HCT116 (cell line): ENCODE measurements at regions not wholly inside any gene's neighbourhood (a gene's known extent, or its start where the extent isn't known, plus 50 kb on each side); places are given as distances from the start of the nearest gene placed in this dataset.

Source experiments
- CTCF ChIP-seq, 3 experiments: fragments of 200-600 bp in 1 of 3; sonication (generic) in 1 of 3; IDR thresholded peaks in 2 of 3; conservative IDR thresholded peaks in 1 of 3; 2 replicates each; pipeline ENCODE4 v1.5.1; 2012 to 2017; ENCODE audit warnings: low read depth in 2 of 3, low read length in 2 of 3, antibody characterized with exemption in 1 of 3, borderline replicate concordance in 1 of 3, control low read depth in 1 of 3, mild to moderate bottlenecking in 1 of 3, mixed read lengths in 1 of 3, mixed run types in 1 of 3, moderate library complexity in 1 of 3; ENCODE audit not compliant: insufficient read depth in 1 of 3
- EZH2 ChIP-seq: fragments of 200-600 bp; sonication (generic); IDR thresholded peaks from 2 replicates; pipeline ENCODE4 v1.6.1; 2017; ENCODE audit warnings: antibody characterized with exemption, mixed run types
- JUND ChIP-seq: IDR thresholded peaks from 2 replicates; pipeline ENCODE4 v1.6.1; 2012
- POLR2A ChIP-seq: IDR thresholded peaks from 2 replicates; pipeline ENCODE4 v1.7.0; 2011; ENCODE audit warnings: borderline replicate concordance; ENCODE audit not compliant: insufficient read depth, insufficient read length; ENCODE audit errors: extremely low read depth
- POLR2AphosphoS5 ChIP-seq: IDR thresholded peaks from 2 replicates; pipeline ENCODE4 v1.6.1; 2011; ENCODE audit warnings: mild to moderate bottlenecking, low read depth, low read length, moderate library complexity
- YY1 ChIP-seq: IDR thresholded peaks from 2 replicates; pipeline ENCODE4 v1.6.1; 2011; ENCODE audit warnings: low read length, low read depth, moderate library complexity, mild to moderate bottlenecking; ENCODE audit not compliant: insufficient replicate concordance; ENCODE audit errors: extremely low read depth
- ZFX ChIP-seq: fragments of 450-650 bp; IDR thresholded peaks from 2 replicates; pipeline ENCODE4 v1.6.1; 2017
- TF ChIP-seq, protein P1 (sequence below): IDR thresholded peaks from 2 replicates; pipeline ENCODE4 v1.6.1; 2012

GRCh38 chr12:84791444-84791843 lies 121.2 kb downstream of the SLC6A15 start:
- TF ChIP-seq CTCF (IDR thresholded peaks at IDR 0.05 in 2 of 3, conservative IDR thresholded peaks at IDR 0.05 in 1 of 3; ENCODE audit: borderline replicate concordance in 1 of 3, insufficient read depth in 1 of 3, low read depth in 2 of 3, low read length in 2 of 3), result no peak
- TF ChIP-seq EZH2, result no peak
- TF ChIP-seq, protein P1, sequence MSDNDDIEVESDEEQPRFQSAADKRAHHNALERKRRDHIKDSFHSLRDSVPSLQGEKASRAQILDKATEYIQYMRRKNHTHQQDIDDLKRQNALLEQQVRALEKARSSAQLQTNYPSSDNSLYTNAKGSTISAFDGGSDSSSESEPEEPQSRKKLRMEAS, result no peak
- no peak for TF ChIP-seq POLR2A
- no peak for TF ChIP-seq JUND
- TF ChIP-seq YY1, result no peak
- no peak for TF ChIP-seq POLR2AphosphoS5
- no peak for TF ChIP-seq ZFX
